T-helper 1 cell treated with Interleukin-12 subunit alpha and Interleukin-12 subunit beta and Interleukin-4 antibody, amounts not matched to agents 30 μg/mL and 1 μg/mL, for 36 hours (primary cell): ENCODE measurements at regions not wholly inside any gene's neighbourhood (a gene's known extent, or its start where the extent isn't known, plus 50 kb on each side); places are given as distances from the start of the nearest gene placed in this dataset.

ENCODE experiments used
- H3K27ac Mint-ChIP-seq: one replicate; pipeline ENCODE4 v1.8.0; 2021; ENCODE audit warnings: mild to moderate bottlenecking, mixed read lengths
- H3K27me3 Mint-ChIP-seq: one replicate; pipeline ENCODE4 v1.8.0; 2021; ENCODE audit warnings: low read depth, mixed read lengths
- H3K36me3 Mint-ChIP-seq: one replicate; pipeline ENCODE4 v1.8.0; 2021; ENCODE audit warnings: low read depth, mixed read lengths
- H3K4me1 Mint-ChIP-seq: one replicate; pipeline ENCODE4 v1.8.0; 2021; ENCODE audit warnings: low read depth, mixed read lengths
- H3K4me3 Mint-ChIP-seq: one replicate; pipeline ENCODE4 v1.8.0; 2021; ENCODE audit warnings: mild to moderate bottlenecking, moderate library complexity, mixed read lengths
- H3K9me3 Mint-ChIP-seq: one replicate; pipeline ENCODE4 v1.8.0; 2021; ENCODE audit warnings: mixed read lengths

DNA sequence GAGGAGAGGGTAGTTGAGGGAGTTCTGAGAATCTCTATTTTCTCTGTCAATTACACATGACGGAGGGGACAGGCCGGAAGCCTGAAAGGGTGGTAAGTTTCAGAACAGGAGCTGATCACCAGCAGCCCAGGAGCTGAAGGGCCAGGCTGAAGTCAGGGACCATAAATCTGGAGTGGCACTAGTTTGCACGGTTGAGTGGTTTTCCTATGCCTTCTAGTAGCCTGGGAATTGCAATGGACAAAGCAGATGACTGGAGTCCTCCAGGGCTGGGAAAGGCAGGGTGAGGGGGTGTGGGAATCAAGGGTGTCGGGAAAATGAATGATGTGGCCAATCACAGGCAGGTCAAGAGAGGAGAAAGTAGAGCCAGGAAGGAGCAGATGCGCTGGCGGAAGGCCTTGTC lies 72.5 kb downstream of the MAGEF1 start:
- no peak overlapping the region for H3K27ac Mint-ChIP-seq
- peaks cover 3% of the 10 kb centered on the region for H3K4me1 Mint-ChIP-seq
- no peaks in the 10 kb centered on the region for H3K36me3 Mint-ChIP-seq
- no peak overlapping the region for H3K4me3 Mint-ChIP-seq
- no peaks in the 10 kb centered on the region for H3K9me3 Mint-ChIP-seq
- no peaks in the 10 kb centered on the region for H3K27me3 Mint-ChIP-seq

- Mint-ChIP-seq H3K36me3 (no peaks in the 10 kb centered on the region), H3K9me3 (no peaks in the 10 kb centered on the region), H3K27ac (no peak overlapping the region)
Observed at GRCh38 chr3:184637705-184638104, 74.2 kb downstream of the MAGEF1 start.

GRCh38 chr3:184636741-184637316 lies 75.0 kb downstream of the MAGEF1 start:
- Mint-ChIP-seq H3K27me3 (no peaks in the 10 kb centered on the region), H3K27ac (peak overlapping the region; percentile 34), H3K36me3 (no peaks in the 10 kb centered on the region), H3K4me3 (peak overlapping the region; percentile 19), H3K4me1 (peaks cover 3% of the 10 kb centered on the region), H3K9me3 (no peaks in the 10 kb centered on the region)

More at GRCh38 chr3:184637705-184638104, 74.2 kb downstream of the MAGEF1 start:
- Mint-ChIP-seq H3K4me1 (peaks cover 3% of the 10 kb centered on the region), H3K27me3 (no peaks in the 10 kb centered on the region), H3K4me3 (no peak overlapping the region)

DNA sequence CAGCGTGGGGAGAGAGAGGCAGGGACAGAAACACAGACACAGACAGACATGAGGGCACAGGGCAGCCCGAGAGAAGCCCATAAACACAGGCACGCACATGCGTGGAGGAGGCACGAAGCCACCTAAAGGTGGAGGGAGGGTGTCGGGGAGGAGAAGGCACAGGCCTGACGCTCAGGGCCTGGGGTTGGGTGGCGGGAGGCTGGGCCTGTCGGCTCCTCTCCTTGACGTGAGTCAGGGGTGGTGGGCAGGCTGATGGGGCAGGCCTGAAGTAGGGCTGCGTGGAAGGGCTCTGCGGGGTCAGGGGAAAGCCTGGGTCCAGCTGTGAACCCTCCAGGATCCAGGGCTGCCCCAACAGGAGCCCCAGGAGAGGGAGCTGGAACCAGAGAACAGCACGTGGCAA lies 74.2 kb downstream of the EPHB3 start:
- Mint-ChIP-seq H3K4me1 (peaks cover 3% of the 10 kb centered on the region), H3K27me3 (no peaks in the 10 kb centered on the region), H3K9me3 (no peaks in the 10 kb centered on the region), H3K36me3 (no peaks in the 10 kb centered on the region), H3K4me3 (no peak overlapping the region), H3K27ac (peak overlapping the region; percentile 27)

- H3K27ac Mint-ChIP-seq: no peak overlapping the region
- no peak overlapping the region for H3K4me3 Mint-ChIP-seq
- H3K27me3 Mint-ChIP-seq: no peaks in the 10 kb centered on the region
- H3K9me3 Mint-ChIP-seq: no peaks in the 10 kb centered on the region
- H3K4me1 Mint-ChIP-seq: peaks cover 3% of the 10 kb centered on the region
- H3K36me3 Mint-ChIP-seq: no peaks in the 10 kb centered on the region
Observed at GRCh38 chr3:184635126-184635525, 73.5 kb downstream of the EPHB3 start.

DNA sequence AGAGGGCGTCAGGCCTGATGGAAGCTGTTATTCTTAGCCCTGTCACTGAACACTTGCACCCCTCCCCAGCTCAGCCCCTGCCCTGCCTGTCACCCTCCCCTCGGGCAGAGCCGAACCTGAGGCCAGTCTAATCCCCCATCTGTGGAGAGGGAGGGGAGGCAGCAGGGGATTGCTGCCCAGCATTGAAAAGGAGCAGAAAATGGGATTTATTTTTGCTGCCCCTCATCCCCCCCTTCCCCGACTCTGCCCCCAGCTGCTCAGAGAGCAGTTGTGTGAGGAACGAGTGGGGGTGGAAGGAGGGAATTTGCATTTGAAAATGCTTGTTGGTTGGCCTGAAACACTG lies 71.6 kb downstream of the EPHB3 start:
- H3K27ac Mint-ChIP-seq: no peak overlapping the region
- H3K4me1 Mint-ChIP-seq: peaks cover 3% of the 10 kb centered on the region
- no peaks in the 10 kb centered on the region for H3K36me3 Mint-ChIP-seq
- no peak overlapping the region for H3K4me3 Mint-ChIP-seq
- no peaks in the 10 kb centered on the region for H3K27me3 Mint-ChIP-seq
- no peaks in the 10 kb centered on the region for H3K9me3 Mint-ChIP-seq

GRCh38 chr3:184632551-184633236 lies 71.1 kb downstream of the EPHB3 start:
- Mint-ChIP-seq H3K36me3 (no peaks in the 10 kb centered on the region), H3K4me1 (peaks cover 3% of the 10 kb centered on the region), H3K27me3 (no peaks in the 10 kb centered on the region), H3K27ac (no peak overlapping the region), H3K9me3 (no peaks in the 10 kb centered on the region), H3K4me3 (no peak overlapping the region)
